SK-N-SH treated with all-trans-retinoic acid at 6 μM for 48 hours (cell line): ENCODE measurements at regions not wholly inside any gene's neighbourhood (a gene's known extent, or its start where the extent isn't known, plus 50 kb on each side); places are given as distances from the start of the nearest gene placed in this dataset.

Source experiments
- ARNTL ChIP-seq: fragments of 450-650 bp; formaldehyde crosslinking; IDR thresholded peaks from 2 replicates; pipeline ENCODE4 v1.5.0; 2020; ENCODE audit warnings: low read depth, mild to moderate bottlenecking, moderate library complexity, borderline replicate concordance
- ESRRG ChIP-seq: fragments of 250-450 bp; sonication (Bioruptor Pico); IDR thresholded peaks from 2 replicates; pipeline ENCODE4 v1.6.1; 2021; ENCODE audit warnings: mild to moderate bottlenecking
- ISL1 ChIP-seq: fragments of 250-450 bp; sonication (Bioruptor Pico); IDR thresholded peaks from 2 replicates; pipeline ENCODE4 v2.1.2; 2022; ENCODE audit warnings: mild to moderate bottlenecking, moderate library complexity
- OSR1 ChIP-seq: fragments of 250-450 bp; sonication (Bioruptor Pico); IDR thresholded peaks from 2 replicates; pipeline ENCODE4 v1.8.0; 2022; ENCODE audit warnings: moderate library complexity, mild to moderate bottlenecking, inconsistent platforms
- RARB ChIP-seq: fragments of 250-450 bp; sonication (Bioruptor Pico); IDR thresholded peaks from 2 replicates; pipeline ENCODE4 v1.8.0; 2021; ENCODE audit warnings: mild to moderate bottlenecking, moderate library complexity
- SNAI2 ChIP-seq: fragments of 250-450 bp; sonication (Bioruptor Pico); IDR thresholded peaks from 2 replicates; pipeline ENCODE4 v1.5.0; 2020; ENCODE audit warnings: mild to moderate bottlenecking, moderate library complexity
- TCF4 ChIP-seq: fragments of 250-450 bp; sonication (Bioruptor Pico); IDR thresholded peaks from 2 replicates; pipeline ENCODE4 v1.8.0; 2021; ENCODE audit warnings: mild to moderate bottlenecking, moderate library complexity, borderline replicate concordance
- ZC3H10 ChIP-seq: fragments of 250-450 bp; sonication (Bioruptor Pico); IDR thresholded peaks from 2 replicates; pipeline ENCODE4 v1.5.1; 2021; ENCODE audit warnings: mild to moderate bottlenecking, moderate library complexity
- ZFP3 ChIP-seq: fragments of 250-450 bp; sonication (Bioruptor Pico); IDR thresholded peaks from 2 replicates; pipeline ENCODE4 v1.5.0; 2020; ENCODE audit warnings: mild to moderate bottlenecking, moderate library complexity
- ZFP30 ChIP-seq: fragments of 450-650 bp; formaldehyde crosslinking; IDR thresholded peaks from 2 replicates; pipeline ENCODE4 v1.5.0; 2022; ENCODE audit warnings: mild to moderate bottlenecking, moderate library complexity
- ZNF70 ChIP-seq: fragments of 450-650 bp; formaldehyde crosslinking; IDR thresholded peaks from 2 replicates; pipeline ENCODE4 v1.5.0; 2020; ENCODE audit warnings: mild to moderate bottlenecking, moderate library complexity
- ZNF8 ChIP-seq: fragments of 450-650 bp; formaldehyde crosslinking; IDR thresholded peaks from 2 replicates; pipeline ENCODE4 v1.5.0; 2020; ENCODE audit warnings: mild to moderate bottlenecking, moderate library complexity
- TF ChIP-seq, protein P1 (sequence below): fragments of 250-450 bp; sonication (Bioruptor Pico); IDR thresholded peaks from 2 replicates; pipeline ENCODE4 v1.5.1; 2021; ENCODE audit warnings: mild to moderate bottlenecking, moderate library complexity
- TF ChIP-seq, protein P2 (sequence below): fragments of 250-450 bp; sonication (Bioruptor Pico); IDR thresholded peaks from 2 replicates; pipeline ENCODE4 v1.8.0; 2020; ENCODE audit warnings: mild to moderate bottlenecking, moderate library complexity, borderline replicate concordance

DNA sequence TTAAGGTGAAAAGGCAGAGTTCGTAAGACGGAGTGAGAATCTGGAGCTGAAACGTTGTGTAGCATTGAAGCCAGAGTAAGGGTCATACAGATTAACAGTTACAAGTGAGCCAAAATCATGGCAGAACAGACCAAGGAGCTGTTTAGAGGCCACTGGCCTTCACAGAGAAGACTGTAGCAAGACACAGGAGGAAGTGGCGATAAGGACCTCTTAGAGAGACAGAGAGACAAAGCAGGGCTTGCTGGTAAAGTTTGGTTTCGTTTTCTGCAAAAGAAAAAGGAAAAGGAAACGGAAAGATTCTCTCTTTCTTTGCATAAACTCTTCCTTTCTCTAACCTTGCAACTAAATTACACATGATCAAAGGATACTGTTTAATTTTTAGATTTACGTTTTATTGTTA is 83.0 kb downstream of the AASDHPPT start:
- no peak for TF ChIP-seq OSR1 (CRISPR knock-in tag)
- no peak for TF ChIP-seq ESRRG (CRISPR knock-in tag)
- no peak for TF ChIP-seq ZNF8
- TF ChIP-seq SNAI2 (CRISPR knock-in tag) = no peak
- TF ChIP-seq ARNTL (CRISPR knock-in tag) = no peak
- TF ChIP-seq, protein P1, sequence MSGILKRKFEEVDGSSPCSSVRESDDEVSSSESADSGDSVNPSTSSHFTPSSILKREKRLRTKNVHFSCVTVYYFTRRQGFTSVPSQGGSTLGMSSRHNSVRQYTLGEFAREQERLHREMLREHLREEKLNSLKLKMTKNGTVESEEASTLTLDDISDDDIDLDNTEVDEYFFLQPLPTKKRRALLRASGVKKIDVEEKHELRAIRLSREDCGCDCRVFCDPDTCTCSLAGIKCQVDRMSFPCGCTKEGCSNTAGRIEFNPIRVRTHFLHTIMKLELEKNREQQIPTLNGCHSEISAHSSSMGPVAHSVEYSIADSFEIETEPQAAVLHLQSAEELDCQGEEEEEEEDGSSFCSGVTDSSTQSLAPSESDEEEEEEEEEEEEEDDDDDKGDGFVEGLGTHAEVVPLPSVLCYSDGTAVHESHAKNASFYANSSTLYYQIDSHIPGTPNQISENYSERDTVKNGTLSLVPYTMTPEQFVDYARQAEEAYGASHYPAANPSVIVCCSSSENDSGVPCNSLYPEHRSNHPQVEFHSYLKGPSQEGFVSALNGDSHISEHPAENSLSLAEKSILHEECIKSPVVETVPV (CRISPR knock-in tag) = no peak
- TF ChIP-seq ISL1 (CRISPR knock-in tag) = no peak
- no peak for TF ChIP-seq RARB (CRISPR knock-in tag)
- TF ChIP-seq, protein P2, sequence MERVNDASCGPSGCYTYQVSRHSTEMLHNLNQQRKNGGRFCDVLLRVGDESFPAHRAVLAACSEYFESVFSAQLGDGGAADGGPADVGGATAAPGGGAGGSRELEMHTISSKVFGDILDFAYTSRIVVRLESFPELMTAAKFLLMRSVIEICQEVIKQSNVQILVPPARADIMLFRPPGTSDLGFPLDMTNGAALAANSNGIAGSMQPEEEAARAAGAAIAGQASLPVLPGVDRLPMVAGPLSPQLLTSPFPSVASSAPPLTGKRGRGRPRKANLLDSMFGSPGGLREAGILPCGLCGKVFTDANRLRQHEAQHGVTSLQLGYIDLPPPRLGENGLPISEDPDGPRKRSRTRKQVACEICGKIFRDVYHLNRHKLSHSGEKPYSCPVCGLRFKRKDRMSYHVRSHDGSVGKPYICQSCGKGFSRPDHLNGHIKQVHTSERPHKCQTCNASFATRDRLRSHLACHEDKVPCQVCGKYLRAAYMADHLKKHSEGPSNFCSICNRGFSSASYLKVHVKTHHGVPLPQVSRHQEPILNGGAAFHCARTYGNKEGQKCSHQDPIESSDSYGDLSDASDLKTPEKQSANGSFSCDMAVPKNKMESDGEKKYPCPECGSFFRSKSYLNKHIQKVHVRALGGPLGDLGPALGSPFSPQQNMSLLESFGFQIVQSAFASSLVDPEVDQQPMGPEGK (CRISPR knock-in tag) = no peak
- no peak for TF ChIP-seq ZC3H10 (CRISPR knock-in tag)
- TF ChIP-seq TCF4 = no peak
- TF ChIP-seq ZFP30 (CRISPR knock-in tag) = no peak
- TF ChIP-seq ZNF70 (CRISPR knock-in tag) = no peak
- TF ChIP-seq ZFP3 (CRISPR knock-in tag) = no peak
